H1 (cell line): ENCODE measurements at regions not wholly inside any gene's neighbourhood (a gene's known extent, or its start where the extent isn't known, plus 50 kb on each side); places are given as distances from the start of the nearest gene placed in this dataset.

Source experiments
- BRCA1 ChIP-seq: IDR thresholded peaks from 2 replicates; pipeline ENCODE4 v1.6.1; 2012; ENCODE audit warnings: low read depth, low read length, improper control_type of control experiment
- CBX5 ChIP-seq: fragments of 300-800, 300-1000 bp; sonication (generic); IDR thresholded peaks from 2 replicates; pipeline ENCODE4 v1.7.1; 2016; ENCODE audit warnings: antibody characterized with exemption, low read length, low read depth
- CHD2 ChIP-seq: IDR thresholded peaks from 2 replicates; pipeline ENCODE4 v1.6.1; 2012; ENCODE audit warnings: low read length, improper control_type of control experiment
- HDAC2 ChIP-seq, 2 experiments: fragments of 300-600 bp in 1 of 2; sonication (generic) in 1 of 2; IDR thresholded peaks; 2 replicates each; pipeline ENCODE4 v1.6.1; 2011 to 2012; ENCODE audit warnings: low read depth in 2 of 2, low read length in 2 of 2, mild to moderate bottlenecking in 2 of 2, moderate library complexity in 2 of 2, borderline replicate concordance in 1 of 2, inconsistent platforms in 1 of 2
- JUND ChIP-seq: IDR thresholded peaks from 2 replicates; pipeline ENCODE4 v1.6.1; 2011; ENCODE audit warnings: mild to moderate bottlenecking, improper control_type of control experiment, low read length
- SIRT6 ChIP-seq: IDR thresholded peaks from one replicate; pipeline ENCODE4 v1.7.1; 2012; ENCODE audit warnings: low read length, inconsistent platforms
- TEAD4 ChIP-seq: IDR thresholded peaks from 2 replicates; pipeline ENCODE4 v1.6.1; 2012; ENCODE audit warnings: low read depth, low read length, inconsistent platforms, mixed read lengths
- TF ChIP-seq, protein P1 (sequence below), 3 experiments: IDR thresholded peaks; 1 replicate in 2 of 3; 2 replicates in 1 of 3; pipeline versions ENCODE4 v1.5.1 to v1.6.1; 2011; ENCODE audit warnings: low read length in 3 of 3, mild to moderate bottlenecking in 3 of 3, inconsistent platforms in 2 of 3, low read depth in 1 of 3, moderate library complexity in 1 of 3; ENCODE audit not compliant: insufficient read depth in 1 of 3; ENCODE audit errors: control extremely low read depth in 1 of 3

DNA sequence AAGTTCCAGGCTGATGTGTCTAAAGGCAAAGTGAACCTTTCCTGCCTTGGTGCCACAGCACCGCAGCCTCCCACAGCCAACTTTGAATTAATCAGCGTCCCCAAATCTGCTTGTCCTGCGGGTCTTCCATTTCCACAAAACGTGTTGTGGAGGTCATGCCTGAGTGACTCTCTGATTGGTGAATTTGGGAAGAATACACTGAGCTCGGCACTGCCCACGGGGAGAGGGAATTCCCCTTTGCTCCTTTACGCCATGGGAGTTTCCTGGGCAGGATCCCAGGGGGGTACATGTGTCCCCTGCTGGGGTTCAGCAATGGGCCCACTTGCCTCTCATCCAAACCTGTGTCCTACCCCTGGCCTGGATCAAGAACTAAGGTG is 90.4 kb downstream of the LHX2 start:
- TF ChIP-seq CHD2 (no peak), BRCA1 (no peak), HDAC2 (IDR thresholded peaks at IDR 0.05; ENCODE audit: borderline replicate concordance in 1 of 2, low read depth in 2 of 2, low read length in 2 of 2) (no peak), CBX5 (no peak), SIRT6 (no peak), JUND (no peak), TEAD4 (no peak)
- TF ChIP-seq, protein P1, sequence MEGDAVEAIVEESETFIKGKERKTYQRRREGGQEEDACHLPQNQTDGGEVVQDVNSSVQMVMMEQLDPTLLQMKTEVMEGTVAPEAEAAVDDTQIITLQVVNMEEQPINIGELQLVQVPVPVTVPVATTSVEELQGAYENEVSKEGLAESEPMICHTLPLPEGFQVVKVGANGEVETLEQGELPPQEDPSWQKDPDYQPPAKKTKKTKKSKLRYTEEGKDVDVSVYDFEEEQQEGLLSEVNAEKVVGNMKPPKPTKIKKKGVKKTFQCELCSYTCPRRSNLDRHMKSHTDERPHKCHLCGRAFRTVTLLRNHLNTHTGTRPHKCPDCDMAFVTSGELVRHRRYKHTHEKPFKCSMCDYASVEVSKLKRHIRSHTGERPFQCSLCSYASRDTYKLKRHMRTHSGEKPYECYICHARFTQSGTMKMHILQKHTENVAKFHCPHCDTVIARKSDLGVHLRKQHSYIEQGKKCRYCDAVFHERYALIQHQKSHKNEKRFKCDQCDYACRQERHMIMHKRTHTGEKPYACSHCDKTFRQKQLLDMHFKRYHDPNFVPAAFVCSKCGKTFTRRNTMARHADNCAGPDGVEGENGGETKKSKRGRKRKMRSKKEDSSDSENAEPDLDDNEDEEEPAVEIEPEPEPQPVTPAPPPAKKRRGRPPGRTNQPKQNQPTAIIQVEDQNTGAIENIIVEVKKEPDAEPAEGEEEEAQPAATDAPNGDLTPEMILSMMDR (IDR thresholded peaks at IDR 0.05; ENCODE audit: control extremely low read depth in 1 of 3, insufficient read depth in 1 of 3, low read depth in 1 of 3, low read length in 3 of 3), result no peak
